ENCODE measurements at regions not wholly inside any gene's neighbourhood (a gene's known extent, or its start where the extent isn't known, plus 50 kb on each side); places are given as distances from the start of the nearest gene placed in this dataset.

DNA sequence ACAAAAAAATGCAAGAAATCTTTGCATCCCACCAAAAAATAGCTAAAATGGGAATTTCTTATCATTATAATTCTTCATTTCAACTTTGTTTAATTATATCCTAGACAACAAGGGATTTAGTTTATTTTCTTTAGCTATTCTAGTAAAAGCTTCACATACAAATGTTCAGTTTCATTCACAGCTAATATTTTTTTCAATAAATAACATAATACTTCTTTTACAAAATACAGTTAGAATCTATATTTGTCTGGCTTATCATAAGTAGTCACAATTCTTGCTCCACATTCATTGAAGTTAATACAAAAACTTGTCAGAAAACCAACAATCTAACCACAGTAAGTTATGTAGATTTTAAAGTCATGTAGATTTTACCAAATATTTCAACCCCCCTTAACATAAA, 414.4 kb downstream of the FAT4 start:
- Mint-ChIP-seq H3K27ac (no peak overlapping the region), H3K4me3 (no peak overlapping the region), H3K9me3 (peaks cover 15% of the 10 kb centered on the region), H3K36me3 (ENCODE audit: low read depth) (no peaks in the 10 kb centered on the region), H3K27me3 (no peaks in the 10 kb centered on the region), H3K4me1 (no peaks in the 10 kb centered on the region)
- ATAC-seq (replicated peaks): no peak

DNA sequence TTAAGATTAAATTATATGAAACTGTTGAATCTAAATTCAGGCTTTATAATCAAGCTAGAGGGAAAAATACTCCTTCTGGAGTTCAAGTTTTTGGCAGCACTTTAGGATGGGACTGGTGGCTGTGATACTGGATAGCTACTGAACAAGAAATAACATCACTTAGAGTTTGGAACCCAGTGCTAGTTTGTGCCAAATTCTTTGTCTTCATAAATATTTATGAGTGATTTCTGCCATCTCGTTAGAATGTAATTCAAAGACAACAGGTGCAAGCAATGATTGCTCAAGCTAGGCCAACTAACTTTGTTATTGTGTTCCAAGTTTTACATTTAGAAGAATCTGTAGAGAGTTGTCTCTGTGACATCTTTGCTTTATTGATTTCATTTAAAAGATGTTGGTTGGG, 417.9 kb downstream of the FAT4 start:
- Mint-ChIP-seq H3K36me3 (ENCODE audit: low read depth) (no peaks in the 10 kb centered on the region), H3K4me1 (no peaks in the 10 kb centered on the region), H3K9me3 (peaks cover 13% of the 10 kb centered on the region), H3K27me3 (no peaks in the 10 kb centered on the region), H3K27ac (no peak overlapping the region), H3K4me3 (no peak overlapping the region)
- no peak for ATAC-seq (replicated peaks)

DNA sequence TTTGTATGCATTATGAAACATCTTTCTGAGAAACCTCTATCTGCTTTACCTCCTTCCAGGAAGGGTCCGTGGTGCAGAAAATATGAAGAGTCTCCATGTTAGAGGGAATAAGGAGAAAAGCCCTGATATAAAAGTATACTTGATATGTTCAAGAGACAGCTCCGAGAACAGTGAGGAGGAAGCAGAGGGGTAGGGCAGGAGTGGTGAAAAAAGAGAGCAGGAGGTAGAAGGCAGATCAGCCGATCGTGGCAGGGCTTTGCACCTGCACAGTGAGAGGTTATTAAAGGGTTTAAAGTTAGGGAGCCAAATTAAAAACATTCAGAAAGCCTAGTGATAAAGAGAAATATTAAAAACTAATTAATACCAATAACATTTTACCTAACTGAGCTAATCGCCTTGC, 419.7 kb downstream of the FAT4 start:
- Mint-ChIP-seq H3K36me3 (ENCODE audit: low read depth) (no peaks in the 10 kb centered on the region), H3K4me1 (no peaks in the 10 kb centered on the region), H3K9me3 (peaks cover 17% of the 10 kb centered on the region), H3K27ac (no peak overlapping the region), H3K27me3 (no peaks in the 10 kb centered on the region), H3K4me3 (no peak overlapping the region)
- no peak for ATAC-seq (replicated peaks)

DNA sequence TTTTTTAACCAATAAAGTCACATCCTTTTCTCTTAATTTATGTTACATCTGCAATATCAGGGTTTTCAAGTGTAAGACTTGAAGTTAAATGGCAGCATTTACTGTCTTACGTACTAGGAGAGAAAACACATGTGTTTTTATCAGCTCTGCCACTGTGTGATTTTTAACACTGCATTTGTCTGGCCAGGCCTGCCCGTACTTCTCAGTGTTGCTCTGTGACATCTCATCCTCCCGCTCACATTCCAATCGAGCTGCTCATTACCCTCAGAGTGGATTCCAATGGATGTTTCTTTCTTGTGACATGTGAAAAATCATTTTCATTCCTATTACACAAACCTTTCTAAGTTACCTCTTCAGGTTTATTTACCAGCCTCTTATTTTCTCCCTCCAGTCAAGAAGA, 420.3 kb downstream of the FAT4 start:
- H3K27me3 Mint-ChIP-seq: no peaks in the 10 kb centered on the region
- H3K4me3 Mint-ChIP-seq: no peak overlapping the region
- H3K27ac Mint-ChIP-seq: no peak overlapping the region
- no peak for ATAC-seq (replicated peaks)
- H3K9me3 Mint-ChIP-seq: peaks cover 13% of the 10 kb centered on the region
- no peaks in the 10 kb centered on the region for H3K36me3 Mint-ChIP-seq (ENCODE audit: low read depth)
- H3K4me1 Mint-ChIP-seq: no peaks in the 10 kb centered on the region

DNA sequence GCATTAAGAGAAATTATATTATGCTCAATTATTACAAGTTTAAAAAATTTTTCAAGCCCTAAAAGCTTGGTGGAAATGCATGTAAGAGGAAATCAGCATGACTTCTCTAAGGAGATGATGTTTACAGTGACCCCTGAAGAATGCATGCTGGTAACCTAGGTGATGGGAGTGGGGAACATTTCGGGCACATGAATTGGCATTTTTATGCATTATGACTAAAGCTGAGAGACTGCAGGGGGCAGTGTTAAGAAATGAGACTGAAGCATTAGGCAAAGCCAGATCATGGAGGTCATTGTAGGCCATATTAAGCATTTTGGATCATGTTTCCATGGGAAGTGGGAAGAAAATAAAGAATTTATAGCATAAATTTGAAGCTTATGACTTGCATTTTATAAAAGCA, 421.3 kb downstream of the FAT4 start:
- Mint-ChIP-seq H3K9me3 (peaks cover 12% of the 10 kb centered on the region), H3K4me1 (no peaks in the 10 kb centered on the region), H3K27me3 (no peaks in the 10 kb centered on the region), H3K36me3 (ENCODE audit: low read depth) (no peaks in the 10 kb centered on the region), H3K4me3 (no peak overlapping the region), H3K27ac (no peak overlapping the region)
- no peak for ATAC-seq (replicated peaks)

DNA sequence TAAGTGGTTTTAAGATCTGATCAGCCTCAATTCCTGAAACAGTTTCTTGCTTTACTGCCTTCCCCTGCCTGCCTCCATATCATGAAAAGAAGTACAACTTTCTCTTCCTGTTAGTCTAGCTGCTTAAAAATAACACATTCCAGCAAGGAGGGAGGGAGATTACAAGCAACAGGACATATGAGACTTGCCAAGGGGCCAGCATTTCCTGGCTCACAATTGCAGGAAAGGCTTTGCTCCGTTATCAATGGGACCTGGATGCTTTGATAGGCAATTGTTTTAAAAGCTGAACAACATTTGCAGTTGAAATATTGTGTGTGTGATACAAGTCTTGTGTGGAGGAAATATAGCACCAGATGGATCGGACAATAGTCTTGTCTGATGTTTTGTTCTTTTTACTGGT, 425.0 kb downstream of the FAT4 start:
- Mint-ChIP-seq H3K4me3 (no peak overlapping the region), H3K4me1 (no peaks in the 10 kb centered on the region), H3K27me3 (no peaks in the 10 kb centered on the region), H3K9me3 (peaks cover 4% of the 10 kb centered on the region), H3K27ac (no peak overlapping the region), H3K36me3 (ENCODE audit: low read depth) (no peaks in the 10 kb centered on the region)
- ATAC-seq (replicated peaks): no peak

DNA sequence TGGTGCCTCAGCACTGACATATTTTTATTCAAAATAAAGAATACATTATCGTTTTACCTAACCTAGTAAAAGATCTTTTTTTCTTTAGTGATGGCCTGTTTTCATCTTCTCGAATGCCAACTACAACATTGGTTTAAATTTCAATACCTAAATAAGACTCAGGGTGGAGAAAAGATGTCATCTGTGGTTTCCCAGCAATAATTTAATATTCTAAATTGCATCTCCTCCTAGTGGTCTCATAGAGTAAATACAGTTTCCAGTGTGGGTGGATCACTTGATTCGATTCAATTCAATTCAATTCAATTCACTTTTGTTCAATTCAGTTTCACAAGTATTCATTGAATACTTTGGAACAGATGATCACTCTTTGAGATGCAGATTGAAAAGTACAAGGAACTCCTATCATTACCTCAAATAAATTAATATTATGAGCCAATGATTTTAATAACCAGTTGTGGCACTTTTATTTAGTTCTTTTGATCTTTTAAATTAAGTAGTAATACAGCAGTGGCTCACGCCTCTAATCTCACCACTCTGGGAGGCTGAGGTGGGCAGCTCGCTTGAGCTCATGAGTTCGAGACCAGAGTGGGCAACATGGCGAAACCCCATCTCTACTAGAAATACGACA, 427.2 kb downstream of the FAT4 start:
- H3K4me3 Mint-ChIP-seq: no peak overlapping the region
- no peak for ATAC-seq (replicated peaks)
- no peak overlapping the region for H3K27ac Mint-ChIP-seq
- no peaks in the 10 kb centered on the region for H3K36me3 Mint-ChIP-seq (ENCODE audit: low read depth)
- H3K4me1 Mint-ChIP-seq: no peaks in the 10 kb centered on the region
- H3K27me3 Mint-ChIP-seq: no peaks in the 10 kb centered on the region
- peaks cover 4% of the 10 kb centered on the region for H3K9me3 Mint-ChIP-seq

DNA sequence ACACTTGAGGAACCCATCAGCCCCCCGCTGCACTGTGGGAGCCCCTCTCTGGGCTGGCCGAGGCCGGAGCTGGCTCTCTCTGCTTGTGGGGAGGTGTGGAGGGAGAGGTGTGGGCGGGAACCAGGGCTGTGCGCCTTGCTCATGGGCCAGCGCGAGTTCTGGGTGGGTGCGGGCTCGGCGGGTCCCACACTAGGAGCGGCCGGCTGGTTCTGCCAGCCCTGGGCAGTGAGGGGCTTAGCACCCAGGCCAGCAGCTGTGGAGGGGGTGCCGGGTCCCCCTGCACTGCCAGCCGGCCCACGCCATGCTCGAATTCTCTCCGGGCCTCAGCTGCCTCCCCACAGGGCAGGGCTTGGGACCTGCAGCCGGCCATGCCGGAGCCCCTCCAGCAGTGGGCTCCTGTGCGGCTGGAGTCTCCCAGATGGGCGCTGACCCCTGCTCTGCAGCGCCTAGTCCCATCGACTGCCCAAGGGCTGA, 430.2 kb downstream of the FAT4 start:
- H3K9me3 Mint-ChIP-seq: no peaks in the 10 kb centered on the region
- no peaks in the 10 kb centered on the region for H3K36me3 Mint-ChIP-seq (ENCODE audit: low read depth)
- no peak overlapping the region for H3K4me3 Mint-ChIP-seq
- H3K27me3 Mint-ChIP-seq: no peaks in the 10 kb centered on the region
- ATAC-seq (replicated peaks): no peak
- H3K4me1 Mint-ChIP-seq: no peaks in the 10 kb centered on the region
- H3K27ac Mint-ChIP-seq: no peak overlapping the region

DNA sequence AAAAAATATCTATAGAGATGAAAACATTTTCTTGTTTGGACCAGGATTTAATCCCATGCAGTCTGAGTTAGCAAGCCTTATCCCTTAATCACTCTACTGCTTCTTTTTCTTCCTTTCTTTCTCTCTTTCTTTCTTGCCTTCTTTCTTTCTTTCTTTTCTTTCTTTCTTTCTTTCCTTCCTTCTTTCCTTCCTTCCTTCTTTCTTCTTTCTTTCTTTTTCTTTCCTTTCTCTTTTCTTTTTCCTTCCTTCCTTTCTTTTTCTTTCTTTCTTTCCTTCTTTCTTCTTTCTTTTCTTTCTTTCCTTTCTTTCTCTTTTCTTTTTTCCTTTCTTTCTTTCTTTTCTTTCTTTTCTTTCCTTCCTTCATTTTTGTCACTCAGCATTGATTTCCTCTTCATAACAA, 434.6 kb downstream of the FAT4 start:
- H3K9me3 Mint-ChIP-seq: peaks cover 9% of the 10 kb centered on the region
- no peaks in the 10 kb centered on the region for H3K27me3 Mint-ChIP-seq
- no peaks in the 10 kb centered on the region for H3K36me3 Mint-ChIP-seq (ENCODE audit: low read depth)
- H3K27ac Mint-ChIP-seq: no peak overlapping the region
- no peaks in the 10 kb centered on the region for H3K4me1 Mint-ChIP-seq
- H3K4me3 Mint-ChIP-seq: no peak overlapping the region
- no peak for ATAC-seq (replicated peaks)

DNA sequence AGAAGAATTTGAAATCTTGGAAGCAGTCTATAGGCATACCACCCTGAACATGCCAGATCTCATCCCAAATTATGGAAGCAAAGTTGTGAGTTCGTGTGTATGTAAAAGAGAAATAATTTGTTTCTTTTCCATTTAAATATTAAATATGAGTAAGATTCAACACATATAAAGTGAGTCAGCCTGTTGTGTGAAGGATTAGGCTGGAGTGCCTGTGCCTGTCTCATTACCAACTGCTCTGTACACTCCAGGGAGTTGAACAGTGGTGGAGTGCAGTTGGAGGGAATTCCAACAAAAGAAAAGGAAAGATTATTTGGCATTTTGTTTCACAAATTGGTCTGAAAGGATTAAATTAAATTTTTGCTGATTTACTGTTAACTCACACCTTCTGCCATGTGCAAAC, 435.6 kb downstream of the FAT4 start:
- H3K36me3 Mint-ChIP-seq (ENCODE audit: low read depth): no peaks in the 10 kb centered on the region
- no peak overlapping the region for H3K27ac Mint-ChIP-seq
- H3K4me1 Mint-ChIP-seq: no peaks in the 10 kb centered on the region
- H3K4me3 Mint-ChIP-seq: no peak overlapping the region
- ATAC-seq (replicated peaks): no peak
- H3K27me3 Mint-ChIP-seq: no peaks in the 10 kb centered on the region
- H3K9me3 Mint-ChIP-seq: peaks cover 9% of the 10 kb centered on the region

DNA sequence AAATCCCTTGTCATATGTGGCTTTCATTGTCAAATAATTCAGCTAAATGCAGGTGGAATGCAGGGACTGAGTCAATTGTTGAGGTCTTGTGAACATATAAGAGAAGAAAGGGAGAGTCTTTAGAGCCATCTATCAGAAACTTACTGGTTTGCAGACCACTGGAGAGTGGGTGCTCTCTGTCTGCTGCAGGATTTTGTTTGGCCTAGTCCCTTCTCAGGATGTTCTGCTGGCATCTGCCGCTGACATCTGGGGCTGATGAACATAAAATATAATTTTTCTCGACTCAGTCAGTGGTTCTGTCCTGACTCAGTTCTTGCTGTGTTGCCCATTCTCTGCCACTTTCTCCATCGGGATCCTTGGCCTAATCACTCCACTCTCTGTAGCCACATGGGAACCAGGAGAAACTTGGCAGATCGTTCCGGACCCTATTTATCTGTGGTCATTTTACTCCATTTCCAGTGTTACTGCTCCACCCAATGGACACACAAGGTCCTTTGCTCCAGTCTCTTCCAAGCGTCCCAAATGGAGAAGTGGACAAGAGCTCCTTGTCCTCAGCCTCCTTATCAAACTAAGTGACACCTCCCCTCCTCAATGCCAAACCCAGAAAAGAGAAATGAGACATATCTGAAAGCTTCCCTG, 436.2 kb downstream of the FAT4 start:
- Mint-ChIP-seq H3K36me3 (ENCODE audit: low read depth) (no peaks in the 10 kb centered on the region), H3K4me1 (no peaks in the 10 kb centered on the region), H3K27ac (no peak overlapping the region), H3K4me3 (no peak overlapping the region), H3K9me3 (peaks cover 9% of the 10 kb centered on the region), H3K27me3 (no peaks in the 10 kb centered on the region)
- no peak for ATAC-seq (replicated peaks)

DNA sequence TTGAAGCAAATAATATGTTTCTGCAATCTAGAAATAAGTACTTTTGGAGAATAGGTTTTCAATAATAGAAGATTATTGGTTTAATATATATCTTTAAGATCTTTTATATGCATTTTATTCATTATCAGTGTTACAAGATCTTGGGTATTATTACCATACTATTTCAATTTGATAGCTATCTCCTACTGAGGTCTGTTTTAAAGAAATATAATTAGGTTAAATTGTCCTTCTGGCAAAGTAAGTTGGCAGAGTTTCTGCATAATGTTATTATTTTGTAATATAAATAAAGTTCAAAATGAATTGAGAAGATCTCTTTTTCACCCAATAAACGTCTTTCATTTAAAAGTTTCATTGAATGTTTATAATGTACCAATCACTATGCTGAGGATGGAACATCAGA, 443.7 kb downstream of the FAT4 start:
- H3K36me3 Mint-ChIP-seq (ENCODE audit: low read depth): no peaks in the 10 kb centered on the region
- H3K4me3 Mint-ChIP-seq: no peak overlapping the region
- H3K4me1 Mint-ChIP-seq: no peaks in the 10 kb centered on the region
- no peaks in the 10 kb centered on the region for H3K27me3 Mint-ChIP-seq
- ATAC-seq (replicated peaks): no peak
- no peaks in the 10 kb centered on the region for H3K9me3 Mint-ChIP-seq
- H3K27ac Mint-ChIP-seq: no peak overlapping the region

DNA sequence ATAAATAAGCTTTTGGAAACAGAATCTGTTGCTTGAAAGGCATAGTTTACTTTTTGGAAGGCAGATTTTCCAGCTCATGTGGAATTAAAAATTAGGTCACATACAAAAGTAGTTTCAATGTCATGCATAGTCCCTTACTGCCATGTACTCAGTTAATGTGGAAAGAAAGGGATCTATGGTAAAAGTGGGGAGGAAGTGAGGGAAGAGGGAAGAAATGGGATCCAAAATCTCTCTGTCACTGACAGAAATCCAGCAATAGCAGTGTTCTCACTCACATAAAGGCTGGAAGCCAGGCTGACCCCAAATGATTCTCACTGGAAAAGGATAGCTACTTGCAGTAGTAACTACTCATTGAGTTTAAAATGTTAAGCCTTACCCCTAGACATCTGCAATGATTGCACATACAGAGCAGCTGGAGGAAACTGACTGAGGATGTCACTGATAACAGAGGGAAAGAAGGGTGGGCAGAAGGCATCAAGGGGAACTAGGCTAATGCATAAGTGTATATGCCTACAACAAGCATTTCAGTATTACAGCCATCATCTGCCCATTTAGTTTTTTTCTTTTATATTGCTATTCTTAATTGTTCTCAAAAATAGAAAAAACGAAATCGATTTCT, 445.6 kb downstream of the FAT4 start:
- H3K4me3 Mint-ChIP-seq: no peak overlapping the region

DNA sequence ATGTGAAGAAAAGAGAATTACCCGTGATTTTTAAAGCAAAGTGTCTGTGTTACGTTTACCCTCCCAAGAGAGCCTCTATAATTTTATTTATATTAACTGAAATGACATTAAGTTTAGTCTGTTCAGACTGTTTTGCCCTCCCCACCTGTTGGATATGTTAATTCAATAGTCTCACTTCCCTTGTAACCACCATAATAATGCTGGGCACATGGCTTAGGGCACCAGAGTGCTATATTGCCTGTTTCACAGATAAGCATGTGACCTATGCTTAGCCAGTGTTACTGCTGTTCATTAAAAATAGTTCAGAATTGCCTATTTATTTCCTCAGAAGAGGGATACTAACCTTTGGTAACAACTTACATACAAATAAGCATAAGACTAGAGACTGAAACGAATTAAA, 446.2 kb downstream of the FAT4 start:
- Mint-ChIP-seq H3K4me3 (no peak overlapping the region), H3K27me3 (no peaks in the 10 kb centered on the region), H3K36me3 (ENCODE audit: low read depth) (no peaks in the 10 kb centered on the region), H3K9me3 (no peaks in the 10 kb centered on the region), H3K27ac (no peak overlapping the region), H3K4me1 (no peaks in the 10 kb centered on the region)
- ATAC-seq (replicated peaks): no peak

More for the DNA sequence above, 445.6 kb downstream of the FAT4 start:
- Mint-ChIP-seq H3K36me3 (ENCODE audit: low read depth) (no peaks in the 10 kb centered on the region), H3K9me3 (no peaks in the 10 kb centered on the region), H3K27me3 (no peaks in the 10 kb centered on the region), H3K4me1 (no peaks in the 10 kb centered on the region), H3K27ac (no peak overlapping the region)
- no peak for ATAC-seq (replicated peaks)

DNA sequence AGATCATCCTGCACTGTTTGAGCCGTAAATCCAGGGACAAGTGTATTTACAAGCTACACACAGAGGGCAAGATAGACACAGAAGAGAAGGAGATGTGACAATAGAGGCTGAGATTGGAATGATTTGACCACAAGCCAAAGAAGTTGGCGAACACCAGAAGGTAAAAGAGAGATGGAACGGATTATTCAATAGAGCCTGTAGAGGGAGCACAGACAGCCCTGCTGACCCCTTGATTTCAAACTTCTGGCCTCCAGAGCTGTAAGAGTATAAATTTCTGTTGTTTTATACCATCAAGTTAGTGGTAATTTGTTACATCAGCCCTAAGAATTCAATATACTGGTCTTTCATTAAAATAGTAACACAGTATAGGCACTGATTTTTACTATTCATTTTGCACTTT, 447.8 kb downstream of the FAT4 start:
- Mint-ChIP-seq H3K27me3 (no peaks in the 10 kb centered on the region), H3K27ac (no peak overlapping the region), H3K36me3 (ENCODE audit: low read depth) (no peaks in the 10 kb centered on the region), H3K4me3 (no peak overlapping the region), H3K4me1 (no peaks in the 10 kb centered on the region), H3K9me3 (peaks cover 3% of the 10 kb centered on the region)
- ATAC-seq (replicated peaks): no peak
